Glomerular visceral epithelial cell (primary cell): ENCODE measurements at regions not wholly inside any gene's neighbourhood (a gene's known extent, or its start where the extent isn't known, plus 50 kb on each side); places are given as distances from the start of the nearest gene placed in this dataset.

Source experiments
- DNase-seq: peaks from one replicate; pipeline ENCODE4 v3.0.0-alpha.2; 2016; ENCODE audit errors: extremely low spot score

GRCh38 chr20:55264703-55265239 is 740.5 kb downstream of the CBLN4 start:
- DNase-seq: peak; percentile 9

GRCh38 chr20:55258559-55258958 is 746.8 kb downstream of the CBLN4 start:
- no peak for DNase-seq

- no peak for DNase-seq
Measured at GRCh38 chr20:55255016-55255415, 750.3 kb downstream of the CBLN4 start.

- peak; percentile 4 for DNase-seq
Measured at GRCh38 chr20:55253781-55254180, 751.5 kb downstream of the CBLN4 start.

GRCh38 chr20:55252521-55252920 is 752.8 kb downstream of the CBLN4 start:
- no peak for DNase-seq

GRCh38 chr20:55251170-55251569 is 754.1 kb downstream of the CBLN4 start:
- no peak for DNase-seq

- no peak for DNase-seq
Measured at GRCh38 chr20:55242853-55243252, 762.5 kb downstream of the CBLN4 start.

GRCh38 chr20:55239269-55239668 is 763.9 kb downstream of the DOK5 start:
- DNase-seq: no peak

GRCh38 chr20:55232647-55233046 is 757.3 kb downstream of the DOK5 start:
- no peak for DNase-seq

- DNase-seq: no peak
Measured at GRCh38 chr20:55229451-55229850, 754.1 kb downstream of the DOK5 start.

GRCh38 chr20:55216525-55217242 is 741.3 kb downstream of the DOK5 start:
- no peak for DNase-seq

GRCh38 chr20:55213653-55214052 is 738.3 kb downstream of the DOK5 start:
- no peak for DNase-seq

- no peak for DNase-seq
Measured at GRCh38 chr20:55211481-55211880, 736.1 kb downstream of the DOK5 start.

GRCh38 chr20:55205665-55206064 is 730.3 kb downstream of the DOK5 start:
- DNase-seq: no peak

GRCh38 chr20:55200317-55200716 is 724.9 kb downstream of the DOK5 start:
- no peak for DNase-seq

- no peak for DNase-seq
Measured at GRCh38 chr20:55194947-55195346, 719.6 kb downstream of the DOK5 start.

- DNase-seq: no peak
Measured at GRCh38 chr20:55186228-55186627, 710.8 kb downstream of the DOK5 start.

- no peak for DNase-seq
Measured at GRCh38 chr20:55175081-55175480, 699.7 kb downstream of the DOK5 start.

GRCh38 chr20:55174635-55175034 is 699.2 kb downstream of the DOK5 start:
- DNase-seq: no peak

- no peak for DNase-seq
Measured at GRCh38 chr20:55174172-55174571, 698.8 kb downstream of the DOK5 start.

- no peak for DNase-seq
Measured at GRCh38 chr20:55173601-55174000, 698.2 kb downstream of the DOK5 start.

GRCh38 chr20:55172310-55173002 is 697.1 kb downstream of the DOK5 start:
- no peak for DNase-seq

GRCh38 chr20:55166063-55166462 is 690.7 kb downstream of the DOK5 start:
- no peak for DNase-seq
